Hepatocyte (in vitro differentiated cells): ENCODE measurements at regions not wholly inside any gene's neighbourhood (a gene's known extent, or its start where the extent isn't known, plus 50 kb on each side); places are given as distances from the start of the nearest gene placed in this dataset.

Experiments
- CTCF ChIP-seq: fragments of 200-600 bp; sonication (generic); IDR thresholded peaks from 2 replicates; pipeline ENCODE4 v1.5.1; 2016; ENCODE audit warnings: antibody characterized with exemption, mild to moderate bottlenecking; ENCODE audit not compliant: poor library complexity
- EZH2 ChIP-seq: fragments of 200-600 bp; sonication (generic); IDR thresholded peaks from 2 replicates; pipeline ENCODE4 v1.6.1; 2016; ENCODE audit warnings: antibody characterized with exemption, mild to moderate bottlenecking, borderline replicate concordance
- EZH2phosphoT487 ChIP-seq: fragments of 200-600 bp; sonication (generic); IDR thresholded peaks from one replicate; pipeline ENCODE4 v1.6.1; 2018; ENCODE audit warnings: antibody characterized with exemption, mild to moderate bottlenecking, low read depth, moderate library complexity; ENCODE audit not compliant: unreplicated experiment, severe bottlenecking

- no peak for TF ChIP-seq CTCF
- no peak for TF ChIP-seq EZH2
- TF ChIP-seq EZH2phosphoT487: no peak
Measured at GRCh38 chr14:29444216-29444615, 483.4 kb downstream of the PRKD1 start.
